Embryonic facial prominence (tissue), 1 donor: ENCODE measurements at regions not wholly inside any gene's neighbourhood (a gene's known extent, or its start where the extent isn't known, plus 50 kb on each side); places are given as distances from the start of the nearest gene placed in this dataset.

ENCODE experiments used
- DNase-seq: peaks from one replicate; pipeline ENCODE4 v3.0.0-alpha.2; 2016; ENCODE audit errors: extremely low spot score

- DNase-seq = no peak
Observed at GRCh38 chr10:124286621-124287020, 132.1 kb downstream of the OAT start.

DNA sequence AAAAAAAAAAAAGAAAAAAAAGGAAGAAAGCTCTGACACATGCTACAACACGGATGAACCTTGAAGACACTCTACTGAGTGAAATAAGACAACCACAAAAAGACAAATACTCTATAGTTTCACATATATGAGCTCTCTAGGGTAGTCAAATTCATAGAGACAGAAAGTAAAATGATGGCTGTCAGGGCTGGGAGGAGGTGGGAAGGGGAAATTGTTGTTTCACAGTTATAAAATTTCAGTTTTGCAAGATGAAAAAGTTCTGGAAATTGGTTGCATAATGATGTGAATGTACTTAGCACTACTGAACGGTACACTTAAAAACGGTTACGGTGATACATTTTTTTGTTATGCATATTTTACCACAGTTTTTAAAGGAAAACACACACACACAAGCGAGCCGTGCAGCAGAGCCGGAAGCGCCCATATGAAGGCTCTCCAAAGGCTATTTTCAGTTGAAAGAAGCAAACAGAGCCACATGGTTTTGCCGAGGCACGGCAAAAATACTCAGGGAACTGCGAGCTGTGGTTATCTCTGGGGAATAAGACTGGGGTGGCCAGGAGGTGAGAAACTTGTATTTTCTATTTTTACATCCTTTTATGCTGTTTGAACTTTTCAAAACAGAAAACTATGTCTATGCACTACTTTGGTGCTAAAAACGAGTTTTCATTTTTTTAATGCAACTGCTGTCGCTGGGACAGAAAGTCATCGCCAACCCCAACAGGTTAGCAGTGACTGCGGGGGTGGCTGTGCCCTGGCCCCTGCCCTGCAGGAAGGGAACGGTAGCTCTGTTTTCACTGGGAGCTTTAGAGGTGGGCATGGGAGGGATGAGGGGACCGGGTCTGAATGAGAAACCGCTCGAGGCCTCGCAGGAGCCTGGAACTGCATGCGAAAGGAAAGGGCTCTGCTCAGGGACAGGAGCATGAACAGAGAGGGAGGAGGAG is 132.9 kb downstream of the OAT start:
- DNase-seq = no peak

GRCh38 chr10:124283949-124284250 is 134.8 kb downstream of the OAT start:
- DNase-seq = no peak

- DNase-seq = no peak
Observed at GRCh38 chr10:124283215-124283948, 135.3 kb downstream of the OAT start.

DNA sequence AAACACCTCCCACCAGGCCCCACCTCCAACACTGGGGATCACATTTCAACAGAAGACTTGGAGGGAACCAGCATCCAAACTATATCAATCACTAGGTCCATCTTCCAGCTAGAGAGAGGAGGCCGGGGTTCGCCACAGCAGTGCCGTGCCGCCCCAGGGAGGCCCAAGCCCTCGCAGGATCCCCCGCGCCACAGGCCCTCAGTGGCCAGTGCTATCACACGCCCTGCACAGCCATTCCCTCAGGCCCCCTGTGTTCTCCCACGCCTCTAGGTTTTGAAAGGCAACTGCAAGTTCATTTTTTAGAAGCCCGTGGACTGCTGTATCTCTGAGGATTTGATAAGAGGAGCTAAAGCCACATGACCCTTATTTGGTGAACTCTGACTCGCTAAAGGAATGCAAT is 136.4 kb downstream of the OAT start:
- no peak for DNase-seq

- DNase-seq = no peak
Observed at GRCh38 chr10:124281666-124282065, 137.1 kb downstream of the OAT start.

DNA sequence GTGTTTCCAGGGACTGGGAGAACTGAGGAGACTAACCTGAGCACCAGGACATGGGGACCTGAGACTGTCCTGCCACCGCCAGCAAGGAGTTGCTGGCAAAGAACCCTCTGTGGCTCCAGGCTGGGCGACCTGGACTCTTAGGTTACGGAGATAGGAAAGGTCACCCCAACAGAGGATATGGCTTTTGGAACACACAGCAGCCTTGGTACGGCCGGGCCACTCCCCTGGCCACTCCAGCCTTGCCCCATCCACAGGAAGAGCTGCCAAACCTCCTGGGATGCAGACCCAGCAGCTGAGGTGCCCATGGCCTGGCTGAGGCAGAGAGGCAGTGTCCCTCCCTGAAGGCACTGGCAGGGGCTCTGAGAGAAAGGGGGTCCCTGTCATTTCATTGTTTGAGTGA is 137.8 kb downstream of the OAT start:
- no peak for DNase-seq

GRCh38 chr10:124279882-124280281 is 138.8 kb downstream of the OAT start:
- DNase-seq = no peak

GRCh38 chr10:124279298-124279697 is 139.4 kb downstream of the OAT start:
- no peak for DNase-seq

DNA sequence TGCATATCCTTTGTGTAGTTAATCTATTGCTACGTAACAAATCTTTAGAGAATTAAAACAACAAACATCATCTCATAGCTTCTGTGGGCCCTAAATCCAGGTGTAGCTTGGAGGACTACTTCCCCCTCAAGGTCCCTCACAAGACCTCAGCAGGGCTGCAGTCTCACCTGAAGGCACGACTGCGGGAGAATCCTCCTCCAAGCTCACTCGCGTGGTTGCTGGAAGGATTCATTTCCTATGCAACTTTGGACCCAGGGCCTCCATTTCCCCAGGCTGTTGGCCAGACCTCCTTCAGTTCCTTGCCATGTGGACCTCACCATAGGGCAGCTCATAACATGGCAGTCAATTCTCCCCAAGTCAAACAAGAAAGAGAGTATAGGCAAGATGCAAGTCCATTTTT is 140.4 kb downstream of the OAT start:
- DNase-seq = no peak

DNA sequence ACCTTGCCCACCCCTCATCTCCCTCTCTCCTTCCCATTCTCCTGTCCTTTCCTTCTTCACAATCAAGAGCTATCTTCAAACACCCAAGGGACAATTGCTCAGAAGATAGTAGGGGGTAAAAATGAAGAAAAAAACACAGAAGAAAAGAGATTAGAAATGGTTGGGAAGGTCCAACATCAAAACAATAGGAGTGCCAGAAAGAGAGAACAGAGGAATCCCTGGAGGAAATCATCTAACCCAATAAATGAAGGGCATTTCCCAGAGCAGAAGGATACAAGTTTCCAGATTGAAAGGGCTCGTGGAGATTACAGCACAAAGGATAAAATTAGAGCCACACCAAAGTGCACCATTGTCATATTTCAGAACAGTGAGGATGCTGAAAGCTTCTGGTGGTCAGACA is 145.6 kb downstream of the OAT start:
- DNase-seq = no peak

DNA sequence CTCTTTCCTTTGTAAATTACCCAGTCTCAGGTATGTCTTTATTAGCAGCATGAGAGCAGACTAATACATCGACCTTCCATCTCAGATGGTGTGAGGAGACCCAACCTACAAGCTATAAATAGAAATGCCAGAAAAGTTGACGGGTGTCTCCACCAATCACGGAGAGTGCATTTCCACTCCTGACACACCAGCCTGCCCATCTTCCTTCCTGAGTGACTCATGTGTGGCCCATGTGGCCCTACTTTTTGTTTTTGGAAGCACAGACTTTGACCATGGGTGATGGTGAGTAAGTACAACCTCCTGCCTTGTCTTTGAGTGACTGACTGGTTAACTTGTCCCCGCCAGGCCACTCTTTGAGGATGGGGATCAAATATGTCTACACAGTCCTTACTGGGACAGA is 147.0 kb downstream of the OAT start:
- DNase-seq = no peak

DNA sequence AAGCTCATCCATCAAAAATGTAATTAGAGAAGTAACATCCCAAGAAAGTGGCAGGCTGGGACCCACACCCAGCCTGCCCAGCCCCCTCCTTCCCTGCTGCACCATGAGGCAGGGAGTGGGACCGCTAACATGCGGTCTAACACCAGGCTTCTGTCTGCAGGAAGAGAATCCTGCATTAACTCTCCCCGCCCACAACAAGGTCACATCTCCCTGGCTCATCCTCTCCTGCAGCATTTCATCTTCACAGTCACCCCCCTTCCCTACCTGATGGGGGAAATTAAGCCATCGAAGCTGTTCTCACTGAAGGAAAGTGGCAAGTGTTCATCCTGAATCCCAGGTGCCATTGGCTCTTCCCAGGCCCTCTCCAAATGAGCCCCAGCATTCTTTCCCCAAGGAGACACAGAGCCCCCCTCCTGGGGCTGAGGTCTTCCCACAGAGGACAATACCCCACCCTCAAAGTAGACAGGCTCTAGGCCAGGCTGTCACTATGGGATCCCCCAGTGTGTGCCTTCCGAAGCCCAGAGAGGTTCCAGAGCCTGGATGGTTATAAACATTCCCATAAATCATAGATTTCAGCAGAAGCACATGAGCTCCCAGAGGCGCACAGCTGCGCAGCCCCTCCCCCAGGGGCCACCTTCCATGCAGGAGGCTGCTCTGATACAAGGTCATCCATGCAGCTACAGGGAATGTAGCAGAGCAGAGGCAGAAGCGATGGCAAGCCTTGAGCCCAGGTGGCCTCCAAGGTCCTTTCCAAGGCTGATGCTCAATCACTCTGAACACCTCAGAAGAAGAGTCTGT is 148.0 kb downstream of the OAT start:
- no peak for DNase-seq

DNA sequence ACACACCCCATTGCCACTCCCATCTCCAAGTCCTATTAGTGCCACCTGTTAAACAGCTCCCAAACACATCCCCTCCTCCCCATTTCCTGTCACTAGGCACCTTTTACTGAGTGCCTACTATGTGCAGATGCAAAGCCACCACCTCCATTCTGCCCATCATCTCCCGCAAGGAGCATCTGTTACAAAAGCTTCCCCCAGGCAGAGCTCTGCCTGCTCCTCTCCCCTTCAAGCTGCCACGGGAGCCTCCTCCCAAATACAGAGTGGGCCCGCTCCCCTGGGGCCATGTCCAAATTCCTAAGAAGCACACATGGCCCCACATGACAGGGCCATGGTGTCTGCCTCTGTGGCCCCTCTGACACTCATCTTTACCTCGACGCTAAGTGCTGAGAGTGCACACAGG is 149.7 kb downstream of the OAT start:
- no peak for DNase-seq

GRCh38 chr10:124267911-124268549 is 150.7 kb downstream of the OAT start:
- no peak for DNase-seq

GRCh38 chr10:124267231-124267885 is 151.4 kb downstream of the OAT start:
- no peak for DNase-seq

DNA sequence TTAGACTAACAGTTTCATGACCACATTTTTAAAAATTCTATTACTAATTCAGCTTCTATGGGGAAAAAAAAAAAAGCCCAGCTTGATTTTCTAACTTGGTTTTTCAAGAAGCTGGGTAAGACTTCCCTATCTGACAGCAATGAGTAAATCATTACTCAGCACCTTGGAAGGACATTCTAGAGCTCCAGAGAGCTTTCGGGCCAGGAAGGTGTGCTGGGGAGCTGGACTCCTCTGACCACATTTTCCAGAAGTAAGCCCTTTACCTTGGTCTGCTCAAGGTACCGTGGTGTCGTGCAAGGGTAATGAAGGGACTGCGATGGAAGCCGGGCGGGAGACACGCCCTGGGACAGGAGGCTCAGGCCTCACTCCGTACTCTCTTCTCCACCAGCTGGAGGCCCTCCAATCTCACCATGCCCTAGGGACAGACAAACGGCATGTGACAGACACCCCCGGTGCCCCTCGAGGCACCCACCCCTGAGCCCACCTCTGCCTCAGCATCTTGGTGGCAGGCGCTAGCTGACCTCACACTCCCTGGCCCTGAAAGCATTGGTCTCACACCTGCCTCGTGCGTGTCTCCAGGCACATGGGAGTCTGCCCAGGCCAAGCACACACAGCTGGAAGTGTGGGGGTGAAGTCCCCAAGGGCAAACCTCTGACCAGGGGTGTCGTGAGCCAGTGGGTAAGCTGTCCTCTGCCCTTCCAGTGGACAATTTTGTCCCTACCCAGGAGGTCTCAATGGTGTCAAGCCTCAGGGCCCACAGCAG is 152.1 kb downstream of the OAT start:
- no peak for DNase-seq

- DNase-seq = no peak
Observed at GRCh38 chr10:124265776-124266467, 152.8 kb downstream of the OAT start.

DNA sequence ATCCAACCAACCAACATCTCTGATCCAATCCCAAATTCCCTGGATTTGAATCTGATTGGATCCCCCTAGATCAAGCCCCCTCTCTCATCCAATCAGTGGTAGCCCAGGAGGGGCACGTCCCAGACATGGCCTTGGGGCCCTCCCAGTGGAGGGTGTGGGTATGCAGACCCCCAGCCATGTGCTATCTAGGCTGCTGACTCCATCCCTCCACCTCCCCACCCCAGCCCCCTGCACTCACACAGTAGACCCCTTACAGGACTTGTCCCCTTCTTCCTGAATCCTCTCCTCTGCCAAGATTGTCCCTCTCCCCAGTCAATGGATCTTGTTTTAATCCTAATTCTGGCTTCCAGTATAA is 153.4 kb downstream of the OAT start:
- no peak for DNase-seq

GRCh38 chr10:124264711-124265390 is 153.9 kb downstream of the OAT start:
- no peak for DNase-seq
